CD4-positive, alpha-beta T cell treated with Interleukin-12 subunit alpha and Interleukin-12 subunit beta, for 1 hour (primary cell): ENCODE measurements at regions not wholly inside any gene's neighbourhood (a gene's known extent, or its start where the extent isn't known, plus 50 kb on each side); places are given as distances from the start of the nearest gene placed in this dataset.
"Not testable (repeated sequence)": the region's sequence is repeated elsewhere in the genome, so short reads cannot be mapped to it uniquely, and the experiment has no call there.

Experiments used
- DNase-seq: peaks from one replicate; pipeline ENCODE4 v3.0.0-alpha.2; 2020

DNA sequence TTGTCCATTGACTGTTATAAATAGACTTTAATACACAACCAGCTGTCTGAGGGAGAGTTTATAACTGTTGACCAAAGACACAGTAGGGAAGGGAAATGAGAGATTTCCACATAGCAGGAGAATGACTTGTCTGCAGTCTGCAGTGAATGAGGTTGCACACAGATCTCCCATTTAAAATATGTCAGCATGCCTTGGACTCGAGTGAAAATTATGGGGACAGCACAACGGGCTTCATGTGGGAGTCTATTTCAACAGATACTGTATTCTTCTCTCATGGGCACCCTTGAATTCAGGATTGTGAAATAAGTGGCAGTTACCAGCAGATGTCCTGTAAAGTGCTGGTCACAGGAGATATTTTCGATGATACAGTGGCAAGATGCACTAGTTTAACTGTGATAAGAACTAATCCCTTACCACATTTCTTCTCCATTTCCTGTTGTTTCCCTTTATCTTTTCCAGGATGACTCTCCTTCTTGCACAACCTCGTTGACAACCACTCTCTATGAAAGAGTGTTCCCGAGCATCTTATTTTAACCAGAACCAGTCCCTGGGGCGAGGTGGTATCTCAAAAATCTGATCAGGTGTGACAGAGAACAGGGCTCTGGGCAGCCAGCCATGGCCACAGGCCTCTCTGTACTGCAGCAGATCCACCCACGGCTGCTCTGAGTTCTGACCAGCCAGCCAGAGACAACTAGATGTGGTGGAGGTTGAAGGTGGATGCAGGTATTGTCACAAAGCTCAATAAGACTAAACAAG lies 51.5 kb upstream of the MAP3K1 start:
- DNase-seq: no peak

DNA sequence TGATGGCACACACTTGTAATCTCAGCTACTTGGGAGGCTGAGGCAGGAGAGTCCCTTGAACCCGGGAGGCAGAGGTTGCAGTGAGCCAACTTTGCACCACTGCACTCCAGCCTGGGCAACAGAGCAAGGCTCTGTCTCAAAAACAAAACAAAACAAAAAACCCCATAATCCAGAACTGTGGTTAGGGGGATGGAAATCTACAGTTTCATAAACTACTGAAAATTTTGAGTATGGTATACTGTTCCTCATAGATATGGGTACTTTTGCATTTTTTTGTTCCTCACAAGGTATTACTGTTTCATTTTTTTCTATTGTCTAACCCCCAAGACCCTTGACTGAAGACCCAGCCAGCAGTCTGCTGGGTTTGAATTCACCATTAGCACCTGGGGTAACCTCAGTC lies 52.2 kb upstream of the MAP3K1 start:
- DNase-seq: no peak

DNA sequence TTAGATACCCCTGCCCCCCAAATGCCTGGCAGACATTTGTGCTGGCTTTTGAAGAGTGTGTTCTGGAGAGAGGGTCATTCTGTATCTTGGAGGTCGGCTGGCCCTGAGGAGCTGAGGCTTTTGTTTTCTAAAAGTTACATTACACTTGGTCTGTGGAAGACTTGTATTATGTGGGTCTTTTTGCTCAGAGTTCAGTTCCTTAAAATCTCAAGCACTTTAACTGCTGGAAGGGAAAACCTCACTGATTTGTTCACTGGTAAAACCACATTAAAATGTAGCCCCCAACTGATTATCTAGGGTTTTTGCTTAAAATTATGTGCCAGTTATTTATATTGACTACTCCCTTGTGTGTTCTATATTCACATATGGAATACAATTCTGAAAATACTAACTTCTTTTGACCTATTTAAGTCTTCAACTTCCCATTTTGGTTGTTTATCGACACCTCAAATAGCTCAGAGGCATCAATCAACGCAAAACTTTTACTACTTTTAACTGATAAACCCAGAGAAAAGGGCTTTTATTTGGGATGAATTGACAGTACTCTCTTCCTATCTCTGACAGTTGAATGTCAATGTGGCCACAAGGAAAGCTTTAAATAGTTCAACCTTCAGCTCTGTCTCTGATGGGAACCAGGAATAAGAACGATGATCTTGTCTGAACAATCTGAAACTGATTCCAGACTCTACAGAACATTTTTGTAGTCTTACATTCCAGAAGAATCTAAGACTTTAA lies 54.0 kb upstream of the MAP3K1 start:
- no peak for DNase-seq

DNA sequence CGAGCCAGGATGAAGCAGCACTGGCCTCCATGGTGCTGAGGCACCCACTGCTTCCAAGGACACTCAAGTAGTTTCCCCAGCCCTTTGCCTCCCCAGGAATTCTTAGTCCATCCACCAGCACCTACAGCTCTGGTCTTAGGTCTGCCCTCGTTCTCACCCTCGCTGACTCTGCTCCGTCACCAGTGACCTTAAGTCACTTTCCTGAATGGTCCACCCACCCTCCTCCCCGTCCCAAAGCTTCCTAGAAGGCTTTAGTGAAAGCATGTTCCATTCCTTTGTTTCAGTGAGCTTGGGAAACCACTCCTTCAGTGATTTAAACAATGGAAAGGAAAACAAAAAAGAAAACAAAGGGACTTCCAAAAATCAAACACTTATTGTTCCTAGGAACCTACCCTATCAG lies 54.6 kb upstream of the MAP3K1 start:
- no peak for DNase-seq

DNA sequence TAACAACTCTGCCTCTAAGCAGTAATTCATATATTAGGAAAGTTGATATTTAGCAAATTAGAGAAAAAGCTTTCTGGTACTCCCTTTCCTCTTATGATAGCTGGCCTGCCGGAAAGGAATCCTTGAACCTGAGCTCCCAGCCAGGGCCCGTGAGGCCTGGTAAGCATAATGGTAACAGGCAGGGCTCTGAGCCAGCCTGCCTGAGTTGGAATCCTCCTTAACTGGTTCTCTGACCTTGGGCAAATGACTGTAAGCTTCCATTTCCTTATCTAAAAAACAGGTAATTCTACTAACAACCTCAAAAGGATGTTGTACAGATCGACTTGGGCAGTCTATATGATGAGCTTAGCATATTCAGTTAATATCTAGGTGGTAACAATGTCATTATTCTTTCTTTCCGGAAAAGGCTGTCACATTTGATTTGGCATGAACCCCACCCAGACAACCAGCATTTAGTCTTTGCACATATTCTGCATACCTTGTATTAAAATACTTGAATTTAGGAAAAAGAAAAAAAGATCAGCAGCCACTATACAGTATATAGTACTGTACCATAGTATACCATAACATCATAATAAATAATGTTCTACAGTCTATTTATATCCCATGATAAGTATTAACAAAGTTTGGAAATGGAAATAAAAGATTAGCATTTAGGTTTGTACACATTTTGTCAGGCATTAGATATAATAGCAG lies 55.7 kb upstream of the MAP3K1 start:
- DNase-seq: no peak

DNA sequence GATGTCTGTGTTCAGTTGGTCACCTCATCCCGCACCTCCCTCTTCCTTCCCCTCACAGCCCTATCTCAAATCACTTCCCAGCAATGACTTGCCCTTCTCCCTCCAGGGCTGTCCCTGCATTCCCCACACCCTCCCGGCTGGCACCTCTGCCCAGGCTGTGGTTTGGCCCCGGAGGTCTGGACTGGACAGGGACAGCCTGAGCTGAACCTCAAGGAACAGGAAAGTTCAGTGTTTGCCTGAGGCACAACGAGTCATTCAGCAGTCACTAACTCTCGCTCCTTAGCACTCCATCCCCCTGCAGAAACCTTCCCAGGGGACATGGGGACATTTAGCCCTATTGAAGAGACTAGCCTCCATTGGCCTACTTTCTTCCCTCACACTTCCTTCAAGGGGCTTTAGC lies 58.3 kb upstream of the MAP3K1 start:
- DNase-seq: no peak

DNA sequence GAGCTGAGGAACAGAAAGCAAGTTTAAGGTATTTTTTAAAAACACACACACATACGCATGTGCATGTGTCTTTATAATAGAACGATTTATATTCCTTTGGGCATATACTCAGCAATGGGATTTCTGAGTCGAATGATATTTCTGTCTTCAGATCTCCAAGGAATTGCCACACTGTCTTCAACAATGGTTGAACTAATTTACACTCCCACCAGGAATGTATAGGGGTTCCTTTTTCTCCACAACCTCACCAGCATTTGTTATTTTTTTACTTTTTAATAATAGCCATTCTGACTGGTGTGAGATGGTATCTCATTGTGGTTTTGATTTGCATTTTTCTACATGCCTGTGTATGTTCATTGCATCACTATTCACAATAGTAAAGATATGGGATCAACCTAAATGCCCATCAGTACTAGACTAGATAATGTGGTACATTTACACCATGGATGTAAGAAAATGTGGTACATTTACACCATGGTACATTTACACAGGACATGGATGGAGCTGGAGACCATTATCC lies 60.3 kb upstream of the MAP3K1 start:
- DNase-seq: no peak

DNA sequence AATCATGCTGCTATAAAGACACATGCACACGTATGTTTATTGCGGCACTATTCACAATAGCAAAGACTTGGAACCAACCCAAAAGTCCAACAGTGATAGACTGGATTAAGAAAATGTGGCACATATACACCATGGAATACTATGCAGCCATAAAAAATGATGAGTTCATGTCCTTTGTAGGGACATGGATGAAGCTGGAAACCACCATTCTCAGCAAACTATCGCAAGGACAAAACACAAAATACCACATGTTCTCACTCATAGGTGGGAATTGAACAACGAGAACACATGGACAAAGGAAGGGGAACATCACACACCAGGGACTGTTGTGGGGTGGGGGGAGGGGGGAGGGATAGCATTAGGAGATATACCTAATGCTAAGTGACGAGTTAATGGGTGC lies 61.8 kb upstream of the MAP3K1 start:
- DNase-seq: not testable (repeated sequence)

DNA sequence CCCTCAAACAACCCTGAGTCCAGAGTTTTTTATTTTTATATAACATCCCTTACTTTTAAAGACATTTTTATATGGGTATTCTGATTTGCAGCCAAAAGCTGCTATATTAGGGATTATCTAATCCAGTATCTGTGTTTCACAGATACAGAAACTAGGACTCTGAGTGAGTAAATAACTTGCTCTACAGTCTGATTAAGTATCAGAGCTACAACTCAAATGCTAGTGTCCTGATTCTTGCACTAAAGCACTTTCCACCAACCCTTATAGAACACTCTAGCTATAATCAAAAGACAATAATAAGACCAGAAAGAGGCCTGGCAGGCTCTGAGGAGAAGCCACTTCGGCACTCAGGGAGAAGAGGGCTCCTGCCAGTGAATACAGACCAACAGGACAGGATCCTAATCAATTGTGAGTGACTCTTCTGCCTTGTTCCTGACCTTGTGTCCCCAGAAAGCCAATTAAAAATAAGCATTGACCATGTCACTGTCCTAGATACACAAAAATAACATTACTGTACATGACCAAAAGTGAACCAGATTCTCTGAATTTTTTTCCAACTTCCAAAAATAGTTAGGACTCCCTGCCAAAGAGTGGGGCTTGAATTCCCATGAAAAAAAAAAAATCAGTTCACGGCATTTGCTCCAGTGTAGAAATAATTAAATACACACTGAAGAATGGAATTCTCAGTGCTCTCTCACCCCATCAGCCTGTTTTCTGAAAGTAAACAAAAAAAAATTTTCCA lies 63.6 kb upstream of the MAP3K1 start:
- DNase-seq: no peak

DNA sequence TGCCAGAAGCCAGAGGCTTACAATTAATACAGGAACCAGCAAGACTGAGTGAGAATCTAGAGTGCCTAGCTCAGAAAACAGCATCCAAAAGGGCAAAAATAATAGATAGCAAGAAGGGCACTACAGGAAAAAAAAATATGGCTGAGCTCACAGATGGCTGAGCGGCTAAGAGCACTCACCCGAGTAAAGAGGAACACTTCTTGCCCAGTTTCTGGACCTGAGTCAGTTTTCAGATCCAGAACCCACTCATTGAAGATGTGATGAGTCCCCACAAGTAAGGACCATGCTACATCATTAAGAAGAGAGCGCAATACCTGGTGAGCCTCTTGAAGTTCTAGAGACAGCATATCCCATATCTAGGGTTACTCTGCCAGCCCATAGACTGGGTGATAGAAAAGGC lies 65.5 kb upstream of the MAP3K1 start:
- no peak for DNase-seq

DNA sequence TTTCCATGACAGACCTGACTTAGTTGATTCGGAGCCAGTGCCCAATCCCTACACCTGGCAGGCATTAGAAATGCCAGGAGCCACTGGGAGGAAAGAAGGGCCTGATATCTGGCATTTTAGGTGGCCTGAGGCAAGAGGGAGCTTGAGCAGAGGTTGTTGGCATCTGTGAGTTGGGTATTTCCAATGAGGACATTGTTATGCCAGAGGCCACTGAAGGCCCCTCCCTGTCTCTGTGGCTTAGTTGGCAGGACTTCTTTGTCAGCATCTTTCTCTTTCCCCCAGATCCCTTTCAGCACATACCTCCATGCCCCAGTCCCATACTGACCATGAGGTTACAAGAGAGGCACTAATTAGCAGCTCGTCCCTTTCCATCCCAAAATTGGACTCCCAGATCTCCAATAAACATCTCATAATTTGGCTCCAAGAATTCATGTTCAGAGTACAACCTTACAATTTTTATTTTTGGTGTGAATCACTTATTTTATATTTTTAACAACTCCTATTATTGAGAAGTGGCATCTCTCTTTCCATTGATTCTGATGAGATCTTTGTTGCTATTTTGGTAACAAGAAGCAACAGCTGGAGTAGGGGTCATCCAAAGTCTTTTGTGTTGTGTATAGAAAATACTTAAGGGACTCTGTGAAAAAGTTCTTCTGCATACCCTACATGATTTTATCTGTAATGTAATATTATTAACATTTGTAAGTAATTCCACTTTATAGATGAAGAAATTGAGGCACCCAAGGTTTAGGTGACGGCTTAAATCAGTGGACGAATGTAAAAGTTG lies 68.6 kb upstream of the MAP3K1 start:
- no peak for DNase-seq

DNA sequence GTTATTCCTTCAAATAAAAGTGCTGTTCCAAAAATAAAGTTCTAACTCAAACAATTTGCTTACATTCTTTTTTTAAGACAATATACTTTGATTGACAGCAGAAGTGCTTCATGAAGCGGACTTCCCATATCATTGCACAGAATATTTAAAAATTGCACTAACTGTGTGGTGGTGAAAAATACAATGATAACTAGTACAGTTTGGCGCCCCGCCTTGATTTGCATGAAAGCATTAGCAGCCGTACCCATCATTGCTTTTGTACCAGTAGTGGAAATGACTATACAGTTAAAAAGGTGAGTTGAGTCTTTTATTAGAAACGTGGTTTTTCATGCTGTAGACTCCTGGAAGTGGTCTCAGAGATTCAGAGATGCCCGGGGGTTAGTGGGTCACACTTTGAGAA lies 69.5 kb upstream of the MAP3K1 start:
- DNase-seq: no peak

DNA sequence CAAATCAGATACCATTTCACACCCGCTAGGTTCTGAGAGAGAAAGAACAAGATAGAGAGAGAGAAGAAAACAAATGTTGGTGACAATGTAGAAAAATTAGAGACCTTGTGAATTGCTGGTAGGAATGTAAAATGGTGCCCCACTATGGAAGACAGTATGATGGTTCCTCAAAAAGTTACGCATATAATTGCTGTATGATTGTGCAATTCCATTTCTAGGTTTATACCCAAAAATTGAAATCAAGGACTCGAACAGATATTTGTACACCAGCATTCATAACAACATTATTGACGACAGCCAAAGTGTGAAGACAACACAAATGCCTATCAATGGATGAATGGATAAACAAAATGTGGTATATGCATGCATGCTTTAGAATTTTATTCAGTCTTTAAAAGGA lies 74.5 kb upstream of the MAP3K1 start:
- no peak for DNase-seq

DNA sequence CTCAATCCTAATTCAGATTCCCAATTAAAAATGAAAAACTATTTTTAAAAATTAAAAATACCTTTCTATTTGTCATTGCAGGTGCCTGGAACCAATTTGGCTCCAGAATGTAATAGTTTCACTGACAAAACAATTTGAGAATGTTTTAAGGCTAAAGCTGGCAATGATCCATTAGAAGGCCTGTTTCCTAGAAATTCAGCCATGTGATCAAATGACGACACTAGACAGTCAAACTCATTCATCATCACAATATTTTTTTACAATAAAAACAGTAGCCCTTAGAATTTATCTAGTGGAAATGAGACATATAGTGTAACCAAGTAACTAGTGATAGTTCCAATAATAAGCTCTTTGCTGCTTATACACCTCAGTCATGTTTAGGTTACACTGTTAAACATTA lies 75.4 kb upstream of the MAP3K1 start:
- no peak for DNase-seq

DNA sequence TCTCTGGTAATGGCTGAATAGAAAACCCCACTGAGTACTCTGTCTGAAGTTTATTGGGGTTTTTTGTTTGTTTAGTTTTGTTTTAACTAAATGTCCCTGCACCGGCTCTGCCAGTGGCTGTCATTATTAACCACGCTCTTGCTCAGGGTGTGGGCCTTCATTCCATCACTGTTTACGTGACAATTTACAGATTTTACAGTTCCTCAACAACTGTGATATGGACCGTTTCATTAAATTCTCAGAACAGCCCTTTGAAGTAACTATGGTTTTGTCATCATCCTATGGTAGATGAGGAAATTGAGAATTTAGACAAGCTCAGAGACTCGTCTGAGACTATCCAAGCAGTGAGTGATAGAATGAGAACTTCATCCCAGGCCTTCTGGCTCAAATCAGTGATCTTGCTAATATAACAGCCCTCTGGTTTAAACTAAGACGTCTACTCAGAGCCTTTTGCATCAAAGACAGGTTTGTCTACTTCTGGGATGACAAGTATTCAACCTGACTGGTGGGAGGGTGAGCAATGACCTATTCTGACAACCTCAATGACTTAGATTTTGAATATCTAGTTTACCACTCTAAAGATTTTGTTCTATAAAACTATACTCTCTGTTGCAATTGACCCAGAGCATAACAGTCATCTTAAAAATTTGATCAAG lies 77.3 kb upstream of the MAP3K1 start:
- no peak for DNase-seq

DNA sequence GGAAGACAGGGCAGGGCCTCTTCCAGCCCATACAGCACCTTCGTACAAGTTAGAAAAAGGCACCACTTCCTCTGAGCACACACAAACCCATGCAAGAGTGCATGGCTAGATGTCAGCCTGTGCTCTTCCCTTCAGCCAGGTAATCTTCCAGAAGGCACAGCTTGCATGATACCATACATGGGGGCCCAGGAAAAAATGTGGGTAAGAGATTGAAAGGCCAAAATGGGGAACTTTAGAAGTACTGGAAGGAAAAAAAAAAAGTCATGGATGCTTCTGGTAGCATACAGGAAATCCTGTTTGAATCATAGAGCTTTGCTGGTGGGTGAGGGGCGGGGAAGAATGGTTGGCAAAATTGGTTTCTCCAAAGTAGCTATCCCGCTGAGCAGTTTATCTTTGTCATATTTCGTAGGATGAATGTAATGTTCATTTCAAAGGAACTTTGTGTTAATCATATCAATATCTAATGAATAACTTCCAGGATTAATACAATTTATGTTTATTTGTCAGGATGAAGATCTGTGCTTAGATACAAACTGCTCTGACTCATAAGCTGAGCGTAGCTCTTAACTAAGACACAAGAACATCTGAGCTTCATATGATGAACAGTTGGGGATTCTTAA lies 78.2 kb upstream of the MAP3K1 start:
- DNase-seq: peak; percentile 5

DNA sequence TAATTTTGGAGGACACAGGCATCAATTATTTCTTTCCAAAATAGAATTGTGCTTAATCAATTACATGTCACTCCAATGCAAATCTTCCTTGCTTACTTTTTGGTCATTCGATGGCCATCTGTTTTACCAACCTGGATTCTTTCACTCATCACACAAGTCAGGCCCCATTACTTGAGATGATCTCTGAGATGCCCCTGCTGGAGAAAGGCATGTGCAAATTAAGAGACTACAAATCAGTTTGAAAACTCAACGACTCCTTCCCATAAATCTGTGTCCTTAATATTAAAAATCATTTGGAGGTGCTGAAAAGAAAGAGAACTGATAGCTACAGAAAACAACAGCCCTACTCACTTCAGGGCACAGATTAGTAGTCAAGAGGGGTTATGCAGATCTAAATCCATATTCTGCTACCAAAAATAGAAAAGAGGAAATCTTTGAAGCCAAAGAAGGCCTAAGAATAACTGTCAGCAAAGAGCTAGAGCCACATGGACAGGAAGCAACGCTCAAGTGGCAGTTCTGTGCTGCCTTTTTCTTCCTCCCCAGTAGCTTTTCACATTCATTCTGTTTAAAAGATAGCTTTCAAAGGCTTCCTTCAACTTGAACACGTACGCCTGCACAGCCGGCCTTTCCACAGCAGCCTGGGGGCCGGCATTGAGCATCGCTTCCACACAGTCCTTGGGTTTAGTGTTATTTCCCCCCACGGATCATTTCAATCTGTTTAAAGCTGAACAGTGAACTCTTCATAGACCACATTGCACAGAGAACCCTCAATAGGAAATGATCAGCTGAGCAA lies 79.3 kb upstream of the MAP3K1 start:
- peak; percentile 32 for DNase-seq

DNA sequence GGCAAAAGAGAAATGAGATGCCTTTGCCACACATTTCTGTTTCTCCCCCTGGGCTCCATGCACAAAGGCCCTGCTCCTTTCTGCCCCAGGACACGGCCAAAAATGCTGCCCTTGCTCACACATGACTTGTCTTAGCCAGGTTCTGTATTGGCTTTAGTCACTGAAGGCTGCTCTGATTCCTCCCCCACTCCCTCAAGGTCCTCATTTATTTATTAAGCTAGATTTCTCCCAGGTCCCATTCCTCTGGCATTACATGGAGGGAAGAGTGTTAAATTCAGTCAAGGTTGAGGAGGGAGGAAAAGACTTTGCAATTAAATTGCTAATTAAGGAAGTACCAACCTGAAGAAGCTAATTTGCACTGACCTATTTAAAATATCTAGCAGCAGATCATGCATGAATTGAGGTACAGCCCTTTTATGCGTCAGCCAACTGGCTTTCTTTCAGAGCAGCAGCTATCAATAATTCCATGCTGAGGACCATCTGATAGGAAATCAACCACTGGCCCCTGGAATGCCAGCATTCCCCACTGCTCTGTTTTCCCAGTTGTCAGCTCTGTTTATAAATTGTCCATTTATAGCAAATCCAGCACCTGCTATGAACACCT lies 81.2 kb upstream of the MAP3K1 start:
- DNase-seq: no peak

DNA sequence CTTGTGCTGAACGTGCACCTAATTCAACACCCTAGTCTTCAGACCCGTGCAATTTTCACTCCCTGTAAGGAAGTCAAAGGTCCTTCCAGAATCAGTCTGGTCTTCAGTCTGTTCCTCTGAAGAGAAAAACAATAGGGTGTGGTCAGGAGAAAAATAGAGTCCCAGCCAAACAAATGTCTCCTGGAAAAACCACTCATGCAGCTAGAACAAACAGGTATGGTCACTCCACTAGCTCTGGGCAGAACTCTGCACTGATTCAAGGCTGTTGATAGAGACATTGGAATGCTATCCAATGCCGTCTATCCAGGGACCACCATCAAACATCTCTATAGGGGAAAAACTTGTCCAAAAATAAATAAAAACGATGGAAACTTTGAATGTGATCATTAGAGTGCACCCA lies 81.8 kb upstream of the MAP3K1 start:
- DNase-seq: no peak

DNA sequence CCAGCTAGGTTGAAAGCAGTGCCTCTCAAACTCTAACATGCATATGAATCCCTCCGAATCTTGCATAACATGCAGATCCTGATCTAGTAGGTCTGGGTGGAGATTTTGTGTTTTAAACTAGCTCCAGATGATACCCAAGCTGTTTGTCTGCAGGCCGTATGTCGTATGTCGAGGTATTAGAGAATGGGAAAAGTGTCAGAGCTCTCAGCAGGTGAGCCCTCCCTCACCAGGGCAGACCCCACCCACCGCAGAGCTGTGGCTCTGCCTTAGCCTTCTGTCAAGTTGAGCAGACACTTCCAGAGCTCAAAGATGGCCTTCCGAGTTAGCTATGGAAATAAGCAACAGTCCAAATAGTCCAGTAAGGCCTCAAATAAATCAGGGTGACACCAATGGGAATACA lies 83.2 kb upstream of the MAP3K1 start:
- no peak for DNase-seq
